ENCODE measurements at regions not wholly inside any gene's neighbourhood (a gene's known extent, or its start where the extent isn't known, plus 50 kb on each side); places are given as distances from the start of the nearest gene placed in this dataset.

GRCh38 chr5:23234197-23234596 lies 273.2 kb upstream of the PRDM9 start:
- H3K4me2 ChIP-seq (ENCODE audit: low read length) = no peak overlapping the region
- no peaks in the 10 kb centered on the region for H3K9me3 ChIP-seq (ENCODE audit: control insufficient read depth, insufficient read depth, low read length)
- H3K27me3 ChIP-seq (ENCODE audit: control insufficient read depth, low read length) = no peaks in the 10 kb centered on the region
- no peak overlapping the region for H3K4me3 ChIP-seq (ENCODE audit: low read length)
- TF ChIP-seq, protein P1, sequence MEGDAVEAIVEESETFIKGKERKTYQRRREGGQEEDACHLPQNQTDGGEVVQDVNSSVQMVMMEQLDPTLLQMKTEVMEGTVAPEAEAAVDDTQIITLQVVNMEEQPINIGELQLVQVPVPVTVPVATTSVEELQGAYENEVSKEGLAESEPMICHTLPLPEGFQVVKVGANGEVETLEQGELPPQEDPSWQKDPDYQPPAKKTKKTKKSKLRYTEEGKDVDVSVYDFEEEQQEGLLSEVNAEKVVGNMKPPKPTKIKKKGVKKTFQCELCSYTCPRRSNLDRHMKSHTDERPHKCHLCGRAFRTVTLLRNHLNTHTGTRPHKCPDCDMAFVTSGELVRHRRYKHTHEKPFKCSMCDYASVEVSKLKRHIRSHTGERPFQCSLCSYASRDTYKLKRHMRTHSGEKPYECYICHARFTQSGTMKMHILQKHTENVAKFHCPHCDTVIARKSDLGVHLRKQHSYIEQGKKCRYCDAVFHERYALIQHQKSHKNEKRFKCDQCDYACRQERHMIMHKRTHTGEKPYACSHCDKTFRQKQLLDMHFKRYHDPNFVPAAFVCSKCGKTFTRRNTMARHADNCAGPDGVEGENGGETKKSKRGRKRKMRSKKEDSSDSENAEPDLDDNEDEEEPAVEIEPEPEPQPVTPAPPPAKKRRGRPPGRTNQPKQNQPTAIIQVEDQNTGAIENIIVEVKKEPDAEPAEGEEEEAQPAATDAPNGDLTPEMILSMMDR (IDR thresholded peaks at IDR 0.05; ENCODE audit: low read depth, low read length, poor library complexity, severe bottlenecking) = no peak
- TF ChIP-seq EZH2phosphoT487 (IDR thresholded peaks at IDR 0.05; ENCODE audit: borderline replicate concordance, low read length) = no peak
- no peaks in the 10 kb centered on the region for H3K4me1 ChIP-seq (ENCODE audit: control insufficient read depth, low read length)
- H3F3A ChIP-seq (ENCODE audit: control insufficient read depth, insufficient read depth) = no peaks in the 10 kb centered on the region
- H4K20me1 ChIP-seq (ENCODE audit: control insufficient read depth, insufficient read depth, low read depth, low read length) = no peaks in the 10 kb centered on the region
- no peaks in the 10 kb centered on the region for H3K9me2 ChIP-seq (replicated peaks; ENCODE audit: control insufficient read depth, low read length)
- no peaks in the 10 kb centered on the region for H3K79me2 ChIP-seq (ENCODE audit: control insufficient read depth, low read length)
- no peak overlapping the region for H3K27ac ChIP-seq (ENCODE audit: low read depth, low read length)
- no peaks in the 10 kb centered on the region for H3K36me3 ChIP-seq (ENCODE audit: control insufficient read depth, low read length)

GRCh38 chr5:23223846-23224245 lies 283.6 kb upstream of the PRDM9 start:
- H3K4me1 ChIP-seq (ENCODE audit: control insufficient read depth, low read length) = no peaks in the 10 kb centered on the region
- H3K4me2 ChIP-seq (ENCODE audit: low read length) = no peak overlapping the region
- H3K4me3 ChIP-seq (ENCODE audit: low read length) = no peak overlapping the region
- no peaks in the 10 kb centered on the region for H4K20me1 ChIP-seq (ENCODE audit: control insufficient read depth, insufficient read depth, low read depth, low read length)
- TF ChIP-seq, protein P1 (IDR thresholded peaks at IDR 0.05; ENCODE audit: low read depth, low read length, poor library complexity, severe bottlenecking) = no peak
- no peak for TF ChIP-seq EZH2phosphoT487 (IDR thresholded peaks at IDR 0.05; ENCODE audit: borderline replicate concordance, low read length)
- no peaks in the 10 kb centered on the region for H3F3A ChIP-seq (ENCODE audit: control insufficient read depth, insufficient read depth)
- H3K27me3 ChIP-seq (ENCODE audit: control insufficient read depth, low read length) = no peaks in the 10 kb centered on the region
- no peaks in the 10 kb centered on the region for H3K9me3 ChIP-seq (ENCODE audit: control insufficient read depth, insufficient read depth, low read length)
- H3K9me2 ChIP-seq (replicated peaks; ENCODE audit: control insufficient read depth, low read length) = no peaks in the 10 kb centered on the region
- no peaks in the 10 kb centered on the region for H3K36me3 ChIP-seq (ENCODE audit: control insufficient read depth, low read length)
- no peak overlapping the region for H3K27ac ChIP-seq (ENCODE audit: low read depth, low read length)
- no peaks in the 10 kb centered on the region for H3K79me2 ChIP-seq (ENCODE audit: control insufficient read depth, low read length)

DNA sequence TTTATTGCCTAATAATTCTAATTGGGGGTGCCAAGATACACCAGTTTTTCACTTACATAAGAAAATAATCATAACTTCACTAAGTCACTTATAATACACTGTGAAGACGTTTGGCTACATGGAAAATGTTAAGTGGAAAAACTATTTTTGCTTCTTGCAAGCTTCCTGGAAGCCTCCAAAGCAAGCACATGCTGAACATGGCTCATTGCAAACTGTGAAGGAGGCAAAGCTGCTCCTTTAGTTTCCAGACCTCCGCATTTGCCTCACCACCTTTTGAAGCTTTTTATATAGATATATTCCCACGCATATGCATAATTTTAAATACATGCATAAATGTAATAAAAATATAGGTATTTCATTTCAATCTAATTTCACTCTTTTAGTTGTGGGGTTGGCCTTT lies 285.6 kb upstream of the PRDM9 start:
- H3K27ac ChIP-seq (ENCODE audit: low read depth, low read length) = no peak overlapping the region
- TF ChIP-seq EZH2phosphoT487 (IDR thresholded peaks at IDR 0.05; ENCODE audit: borderline replicate concordance, low read length) = no peak
- TF ChIP-seq, protein P1 (IDR thresholded peaks at IDR 0.05; ENCODE audit: low read depth, low read length, poor library complexity, severe bottlenecking) = no peak
- no peaks in the 10 kb centered on the region for H3K9me3 ChIP-seq (ENCODE audit: control insufficient read depth, insufficient read depth, low read length)
- H3K4me1 ChIP-seq (ENCODE audit: control insufficient read depth, low read length) = no peaks in the 10 kb centered on the region
- H3K4me3 ChIP-seq (ENCODE audit: low read length) = no peak overlapping the region
- H3K36me3 ChIP-seq (ENCODE audit: control insufficient read depth, low read length) = no peaks in the 10 kb centered on the region
- H3K4me2 ChIP-seq (ENCODE audit: low read length) = no peak overlapping the region
- H3F3A ChIP-seq (ENCODE audit: control insufficient read depth, insufficient read depth) = no peaks in the 10 kb centered on the region
- H4K20me1 ChIP-seq (ENCODE audit: control insufficient read depth, insufficient read depth, low read depth, low read length) = no peaks in the 10 kb centered on the region
- H3K79me2 ChIP-seq (ENCODE audit: control insufficient read depth, low read length) = no peaks in the 10 kb centered on the region
- no peaks in the 10 kb centered on the region for H3K9me2 ChIP-seq (replicated peaks; ENCODE audit: control insufficient read depth, low read length)
- H3K27me3 ChIP-seq (ENCODE audit: control insufficient read depth, low read length) = no peaks in the 10 kb centered on the region

DNA sequence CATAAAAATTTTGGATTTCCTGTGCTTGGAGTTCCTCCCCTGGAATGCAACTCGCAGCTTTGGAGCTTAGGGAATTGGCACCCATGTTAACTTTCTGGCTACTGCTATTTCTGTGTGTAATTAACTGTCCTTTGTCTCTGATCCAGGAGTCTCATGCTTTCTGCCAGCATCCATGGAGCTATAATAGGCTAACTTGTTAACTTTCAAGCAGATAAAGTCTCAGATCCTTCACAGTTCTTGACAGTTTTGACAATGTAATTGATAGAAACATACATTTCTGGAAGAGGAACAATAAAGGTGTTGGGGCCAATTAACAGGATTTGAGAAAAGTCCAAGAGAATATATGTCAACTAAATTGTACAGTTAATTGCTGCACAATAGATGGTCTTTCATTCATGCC lies 290.2 kb upstream of the PRDM9 start:
- no peak overlapping the region for H3K27ac ChIP-seq (ENCODE audit: low read depth, low read length)
- no peaks in the 10 kb centered on the region for H3F3A ChIP-seq (ENCODE audit: control insufficient read depth, insufficient read depth)
- H4K20me1 ChIP-seq (ENCODE audit: control insufficient read depth, insufficient read depth, low read depth, low read length) = no peaks in the 10 kb centered on the region
- no peaks in the 10 kb centered on the region for H3K9me2 ChIP-seq (replicated peaks; ENCODE audit: control insufficient read depth, low read length)
- no peaks in the 10 kb centered on the region for H3K36me3 ChIP-seq (ENCODE audit: control insufficient read depth, low read length)
- H3K4me2 ChIP-seq (ENCODE audit: low read length) = no peak overlapping the region
- no peak overlapping the region for H3K4me3 ChIP-seq (ENCODE audit: low read length)
- no peak for TF ChIP-seq EZH2phosphoT487 (IDR thresholded peaks at IDR 0.05; ENCODE audit: borderline replicate concordance, low read length)
- TF ChIP-seq, protein P1 (IDR thresholded peaks at IDR 0.05; ENCODE audit: low read depth, low read length, poor library complexity, severe bottlenecking) = no peak
- no peaks in the 10 kb centered on the region for H3K9me3 ChIP-seq (ENCODE audit: control insufficient read depth, insufficient read depth, low read length)
- no peaks in the 10 kb centered on the region for H3K79me2 ChIP-seq (ENCODE audit: control insufficient read depth, low read length)
- H3K27me3 ChIP-seq (ENCODE audit: control insufficient read depth, low read length) = no peaks in the 10 kb centered on the region
- H3K4me1 ChIP-seq (ENCODE audit: control insufficient read depth, low read length) = no peaks in the 10 kb centered on the region

All from DOHH2 (cell line).